SK-N-SH (cell line): ENCODE measurements at regions not wholly inside any gene's neighbourhood (a gene's known extent, or its start where the extent isn't known, plus 50 kb on each side); places are given as distances from the start of the nearest gene placed in this dataset.
"Not testable (repeated sequence)": the region's sequence is repeated elsewhere in the genome, so short reads cannot be mapped to it uniquely, and the experiment has no call there.

ENCODE experiments used
- CTCF ChIA-PET: fragments of 300-600, 350-600 bp; formaldehyde crosslinking; extraction: SDS; loops from one replicate; lab custom pipeline; 2021; lab: Yijun Ruan, JAX
- POLR2A ChIA-PET: fragments of 350-600 bp; sonication (Branson Sonifier 250); formaldehyde crosslinking; extraction: SDS; loops from one replicate; lab custom pipeline; 2020; ENCODE audit warnings: antibody characterized with exemption, inconsistent platforms; lab: Yijun Ruan, JAX
- DNase-seq: peaks from one replicate; pipeline ENCODE4 v3.0.0; 2012
- H2AFZ ChIP-seq: fragments of 200-600 bp; sonication (generic); 2 replicates; pipeline ENCODE4 v1.8.1; 2016; ENCODE audit warnings: antibody characterized with exemption, mild to moderate bottlenecking, low read depth
- H3F3A ChIP-seq: fragments of 200-600 bp; sonication (generic); replicated peaks from 2 replicates; pipeline ENCODE3; 2016; ENCODE audit warnings: antibody characterized with exemption, mild to moderate bottlenecking; ENCODE audit not compliant: insufficient read depth
- H3K27ac ChIP-seq, 2 experiments: fragments of 200-500 bp in 1 of 2; fragments of 200-600 bp in 1 of 2; sonication (Bioruptor generic) in 1 of 2; sonication (generic), shearing (Covaris generic) in 1 of 2; 2 replicates each; pipeline versions ENCODE4 v1.5.1 to v1.6.1; 2014 to 2016; ENCODE audit warnings: low read depth in 2 of 2, inconsistent platforms in 1 of 2, low read length in 1 of 2, mild to moderate bottlenecking in 1 of 2, mixed read lengths in 1 of 2
- H3K27me3 ChIP-seq: fragments of 200-600 bp; sonication (generic), shearing (Covaris generic); 2 replicates; pipeline ENCODE4 v1.6.1; 2016; ENCODE audit warnings: mixed run types; ENCODE audit not compliant: insufficient read depth
- H3K36me3 ChIP-seq, 2 experiments: fragments of 200-500 bp in 1 of 2; fragments of 200-600 bp in 1 of 2; sonication (Bioruptor generic) in 1 of 2; sonication (generic) in 1 of 2; replicated peaks in 1 of 2; 2 replicates each; pipeline versions ENCODE3 to v1.5.1; 2014 to 2016; ENCODE audit warnings: low read length in 1 of 2, mild to moderate bottlenecking in 1 of 2; ENCODE audit not compliant: insufficient read depth in 2 of 2, control insufficient read depth in 1 of 2
- H3K4me1 ChIP-seq, 2 experiments: fragments of 200-500 bp in 1 of 2; fragments of 200-600 bp in 1 of 2; sonication (Bioruptor generic) in 1 of 2; sonication (generic), shearing (Covaris generic) in 1 of 2; 2 replicates each; pipeline versions ENCODE4 v1.5.1 to v1.6.1; 2014 to 2016; ENCODE audit warnings: low read depth in 1 of 2, low read length in 1 of 2, mixed run types in 1 of 2; ENCODE audit not compliant: insufficient read depth in 2 of 2, control insufficient read depth in 1 of 2
- H3K4me2 ChIP-seq: fragments of 200-600 bp; sonication (generic), shearing (Covaris generic); 2 replicates; pipeline ENCODE4 v1.6.1; 2017; ENCODE audit warnings: mixed run types
- H3K4me3 ChIP-seq, 2 experiments: fragments of 200-500 bp in 1 of 2; fragments of 200-600 bp in 1 of 2; sonication (Bioruptor generic) in 1 of 2; sonication (generic), shearing (Covaris generic) in 1 of 2; 2 replicates each; pipeline versions ENCODE4 v1.5.1 to v1.8.1; 2014 to 2016; ENCODE audit warnings: low read depth in 2 of 2, inconsistent platforms in 1 of 2, low read length in 1 of 2, mild to moderate bottlenecking in 1 of 2, mixed read lengths in 1 of 2, moderate library complexity in 1 of 2
- H3K79me2 ChIP-seq: fragments of 200-600 bp; sonication (generic); 2 replicates; pipeline ENCODE4 v1.8.1; 2017; ENCODE audit warnings: mild to moderate bottlenecking; ENCODE audit not compliant: insufficient read depth
- H3K9ac ChIP-seq: fragments of 200-600 bp; sonication (generic); 2 replicates; pipeline ENCODE4 v1.6.1; 2017; ENCODE audit warnings: mixed run types
- H3K9me2 ChIP-seq: fragments of 200-600 bp; sonication (generic); 2 replicates; pipeline ENCODE4 v1.6.1; 2017; ENCODE audit warnings: mixed run types
- H3K9me3 ChIP-seq: fragments of 200-600 bp; sonication (generic); 2 replicates; pipeline ENCODE4 v1.6.1; 2017; ENCODE audit warnings: mixed run types, mild to moderate bottlenecking, moderate library complexity
- H4K20me1 ChIP-seq: fragments of 200-600 bp; sonication (generic); 2 replicates; pipeline ENCODE4 v1.6.1; 2017; ENCODE audit warnings: mild to moderate bottlenecking, mixed run types; ENCODE audit not compliant: insufficient read depth
- RCOR1 ChIP-seq: fragments of 150-350 bp; IDR thresholded peaks from 2 replicates; pipeline ENCODE4 v1.6.1; 2017; ENCODE audit warnings: antibody characterized with exemption, low read length
- RFX5 ChIP-seq: IDR thresholded peaks from 2 replicates; pipeline ENCODE4 v1.6.1; 2012; ENCODE audit warnings: mild to moderate bottlenecking, improper control_type of control experiment, low read length
- TEAD4 ChIP-seq: IDR thresholded peaks from 2 replicates; pipeline ENCODE4 v1.4.0; 2012; ENCODE audit warnings: mild to moderate bottlenecking, borderline replicate concordance; ENCODE audit not compliant: insufficient read depth
- YY1 ChIP-seq: IDR thresholded peaks from 2 replicates; pipeline ENCODE4 v1.4.0; 2012; ENCODE audit warnings: low read depth, mild to moderate bottlenecking
- WGBS: methylation state at CpG from one replicate; pipeline ENCODE4 v1.1.6; 2017; ENCODE audit warnings: low lambda C conversion rate; 5-methylcytosine and 5-hydroxymethylcytosine counted together

GRCh38 chrX:125153621-125154020 is 166.1 kb upstream of the TEX13C start:
- H3K4me3 ChIP-seq, result no peak overlapping the region
- ChIA-PET POLR2A (no interaction called here), CTCF (no interaction called here)
- H3K36me3 ChIP-seq, result no peaks in the 10 kb centered on the region
- H3K4me1 ChIP-seq, result no peaks in the 10 kb centered on the region
- no peaks in the 10 kb centered on the region for H3K27me3 ChIP-seq
- TF ChIP-seq TEAD4 (no peak), YY1 (no peak), RCOR1 (no peak), RFX5 (no peak)
- H3K9me2 ChIP-seq, result no peaks in the 10 kb centered on the region
- no peaks in the 10 kb centered on the region for H4K20me1 ChIP-seq
- H3K9me3 ChIP-seq, result no peaks in the 10 kb centered on the region
- no peak for DNase-seq
- H3K27ac ChIP-seq, result no peak overlapping the region
- WGBS, result 5% methylated on average over 2 of the region's 2 CpGs
- H3F3A ChIP-seq, result no peaks in the 10 kb centered on the region
- no peak overlapping the region for H3K4me2 ChIP-seq
- H3K9ac ChIP-seq, result no peak overlapping the region
- H2AFZ ChIP-seq, result no peak overlapping the region
- H3K79me2 ChIP-seq, result no peaks in the 10 kb centered on the region

- POLR2A ChIA-PET, H3K4me3 ChIP-seq, CTCF ChIA-PET: not testable (repeated sequence)
These were observed 165.1 kb upstream of the TEX13C start for GRCh38 chrX:125154288-125155257.

DNA sequence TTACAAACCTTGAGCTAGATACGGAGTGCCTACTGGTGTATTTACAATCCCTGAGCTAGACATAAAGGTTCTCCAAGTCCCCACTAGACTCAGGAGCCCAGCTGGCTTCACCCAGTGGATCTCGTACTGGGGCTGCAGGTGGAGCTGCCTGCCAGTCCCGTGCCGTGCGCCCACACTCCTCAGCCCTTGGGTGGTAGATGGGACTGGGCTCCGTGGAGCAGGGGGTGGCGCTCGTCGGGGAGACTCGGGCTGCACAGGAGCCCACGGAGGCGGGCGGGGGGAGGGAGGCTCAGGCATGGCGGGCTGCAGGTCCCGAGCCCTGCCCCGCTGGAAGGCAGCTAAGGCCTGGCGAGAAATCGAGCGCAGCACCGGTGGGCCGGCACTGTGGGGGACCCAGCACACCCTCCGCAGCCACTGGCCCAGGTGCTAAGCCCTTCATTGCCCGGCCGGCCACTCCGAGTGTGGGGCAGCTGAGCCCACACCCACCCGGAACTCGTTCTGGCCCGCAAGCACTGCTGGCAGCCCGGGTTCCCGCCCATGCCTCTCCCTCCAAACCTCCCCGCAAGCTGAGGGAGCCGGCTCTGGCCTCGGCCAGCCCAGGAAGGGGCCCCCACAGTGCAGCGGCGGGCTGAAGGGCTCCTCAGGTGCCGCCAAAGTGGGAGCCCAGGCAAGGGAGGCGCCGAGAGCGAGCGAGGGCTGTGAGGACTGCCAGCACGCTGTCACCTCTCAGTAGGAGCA is 164.2 kb upstream of the TEX13C start:
- H3K9me2 ChIP-seq, H3K27ac ChIP-seq, H3K4me3 ChIP-seq, H3F3A ChIP-seq, CTCF ChIA-PET, H3K9me3 ChIP-seq, H3K9ac ChIP-seq, H3K27me3 ChIP-seq, H3K36me3 ChIP-seq, DNase-seq, H3K79me2 ChIP-seq, H4K20me1 ChIP-seq, H3K4me2 ChIP-seq, H3K4me1 ChIP-seq, H2AFZ ChIP-seq, POLR2A ChIA-PET: not testable (repeated sequence)
- WGBS, result 49% methylated on average over 15 of the region's 41 CpGs

More at GRCh38 chrX:125154288-125155257, 165.1 kb upstream of the TEX13C start:
- not testable (repeated sequence) for H3F3A ChIP-seq, H4K20me1 ChIP-seq, H3K9me3 ChIP-seq, H3K27ac ChIP-seq, H3K79me2 ChIP-seq, DNase-seq, H2AFZ ChIP-seq, H3K9ac ChIP-seq, H3K36me3 ChIP-seq, H3K4me1 ChIP-seq, H3K9me2 ChIP-seq, H3K4me2 ChIP-seq, H3K27me3 ChIP-seq
- 50% methylated on average over 30 of the region's 32 CpGs for whole genome bisulfite sequencing
